ENCODE measurements at regions not wholly inside any gene's neighbourhood (a gene's known extent, or its start where the extent isn't known, plus 50 kb on each side); places are given as distances from the start of the nearest gene placed in this dataset.

- TF ChIP-seq CTCF (IDR thresholded peaks at IDR 0.05) (no peak), AFF4 (CRISPR knock-in tag; IDR thresholded peaks at IDR 0.05; ENCODE audit: borderline replicate concordance) (no peak), USF2 (CRISPR knock-in tag; IDR thresholded peaks at IDR 0.05) (no peak), ATF2 (CRISPR knock-in tag; IDR thresholded peaks at IDR 0.05; ENCODE audit: borderline replicate concordance, low read depth) (no peak), ATF3 (CRISPR knock-in tag; conservative IDR thresholded peaks at IDR 0.05) (no peak), NFYB (CRISPR knock-in tag; conservative IDR thresholded peaks at IDR 0.05; ENCODE audit: low read depth) (no peak), IRF2 (CRISPR knock-in tag; IDR thresholded peaks at IDR 0.05; ENCODE audit: borderline replicate concordance, low read depth) (no peak), NR3C1 (CRISPR knock-in tag; conservative IDR thresholded peaks at IDR 0.05; ENCODE audit: low read depth) (no peak), NFATC4 (CRISPR knock-in tag; IDR thresholded peaks at IDR 0.05) (no peak), ATF6 (CRISPR knock-in tag; IDR thresholded peaks at IDR 0.05) (no peak), PRDM15 (CRISPR knock-in tag; IDR thresholded peaks at IDR 0.05) (no peak), ZNF121 (CRISPR knock-in tag; IDR thresholded peaks at IDR 0.05) (no peak), SMAD4 (CRISPR knock-in tag; IDR thresholded peaks at IDR 0.05) (no peak), ZNF396 (CRISPR knock-in tag; IDR thresholded peaks at IDR 0.05; ENCODE audit: borderline replicate concordance) (no peak)
Measured at GRCh38 chr15:81544385-81544784, 170.4 kb upstream of the TMC3 start.
